ENCODE measurements at regions not wholly inside any gene's neighbourhood (a gene's known extent, or its start where the extent isn't known, plus 50 kb on each side); places are given as distances from the start of the nearest gene placed in this dataset.
A peak's percentile ranks its signal among the peaks of the same experiment; 100 is the strongest.

DNA sequence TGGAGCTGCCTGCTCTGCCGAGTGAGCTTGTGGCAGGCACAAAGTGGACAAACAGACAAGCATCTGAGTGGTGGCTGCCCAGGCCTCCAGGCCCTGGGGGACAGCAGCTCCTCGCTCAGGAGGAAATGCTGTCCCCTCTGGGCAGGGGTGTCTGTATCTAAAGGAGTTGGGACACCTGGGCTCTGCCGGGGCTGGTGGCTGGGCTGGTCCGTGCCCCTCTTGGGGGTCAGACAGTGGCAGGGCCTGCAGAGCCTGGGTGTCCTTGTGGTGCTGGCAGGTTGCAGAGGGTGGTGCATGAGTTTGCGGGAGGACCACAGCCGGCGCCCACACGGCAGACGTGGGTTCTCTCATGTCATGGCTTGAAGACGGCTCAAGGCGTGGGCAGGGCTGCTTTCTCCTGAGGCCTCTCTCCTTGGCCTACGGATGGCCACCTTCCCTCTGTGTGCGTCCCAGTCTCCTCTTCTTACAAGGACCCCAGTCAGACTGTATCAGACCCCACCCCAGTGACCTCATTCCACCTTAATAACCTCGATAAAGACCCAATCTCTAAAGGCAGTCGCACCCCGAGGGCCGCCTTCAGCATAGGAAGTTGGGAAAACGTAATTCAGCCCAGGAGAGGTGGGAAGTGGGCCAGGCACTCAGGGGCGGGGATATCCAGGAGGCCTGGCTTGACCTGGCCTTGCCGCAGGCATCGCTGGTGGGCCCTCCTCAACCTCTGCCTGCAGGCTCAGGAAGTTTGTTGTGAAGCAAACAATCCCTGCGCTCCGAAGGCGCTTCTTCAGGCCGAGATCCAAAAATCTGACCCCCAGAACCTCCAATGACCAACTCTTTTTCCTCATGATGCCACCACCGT lies 110.0 kb downstream of the KIF26A start:
- TF ChIP-seq POLR2A (IDR thresholded peaks at IDR 0.05), result no peak
- TF ChIP-seq, protein P1, sequence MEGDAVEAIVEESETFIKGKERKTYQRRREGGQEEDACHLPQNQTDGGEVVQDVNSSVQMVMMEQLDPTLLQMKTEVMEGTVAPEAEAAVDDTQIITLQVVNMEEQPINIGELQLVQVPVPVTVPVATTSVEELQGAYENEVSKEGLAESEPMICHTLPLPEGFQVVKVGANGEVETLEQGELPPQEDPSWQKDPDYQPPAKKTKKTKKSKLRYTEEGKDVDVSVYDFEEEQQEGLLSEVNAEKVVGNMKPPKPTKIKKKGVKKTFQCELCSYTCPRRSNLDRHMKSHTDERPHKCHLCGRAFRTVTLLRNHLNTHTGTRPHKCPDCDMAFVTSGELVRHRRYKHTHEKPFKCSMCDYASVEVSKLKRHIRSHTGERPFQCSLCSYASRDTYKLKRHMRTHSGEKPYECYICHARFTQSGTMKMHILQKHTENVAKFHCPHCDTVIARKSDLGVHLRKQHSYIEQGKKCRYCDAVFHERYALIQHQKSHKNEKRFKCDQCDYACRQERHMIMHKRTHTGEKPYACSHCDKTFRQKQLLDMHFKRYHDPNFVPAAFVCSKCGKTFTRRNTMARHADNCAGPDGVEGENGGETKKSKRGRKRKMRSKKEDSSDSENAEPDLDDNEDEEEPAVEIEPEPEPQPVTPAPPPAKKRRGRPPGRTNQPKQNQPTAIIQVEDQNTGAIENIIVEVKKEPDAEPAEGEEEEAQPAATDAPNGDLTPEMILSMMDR (IDR thresholded peaks at IDR 0.05), result no peak
- Histone ChIP-seq H3K36me3 (replicated peaks in 1 of 2) (no peaks in the 10 kb centered on the region), H3K27me3 (no peaks in the 10 kb centered on the region), H3K9me3 (replicated peaks in 1 of 3) (no peaks in the 10 kb centered on the region), H3K4me3 (no peak overlapping the region), H3K27ac (no peak overlapping the region), H3K4me1 (replicated peaks in 1 of 2) (no peaks in the 10 kb centered on the region)
- WGBS, 4 donors, result 85 to 90% (median 89%) methylated on average over 19 to 26 of the region's 26 CpGs
- DNase-seq, result peak in 2 of 7 donors; percentile 15 to 49
- intact Hi-C loops (cut with DNase I), result no loop called here

DNA sequence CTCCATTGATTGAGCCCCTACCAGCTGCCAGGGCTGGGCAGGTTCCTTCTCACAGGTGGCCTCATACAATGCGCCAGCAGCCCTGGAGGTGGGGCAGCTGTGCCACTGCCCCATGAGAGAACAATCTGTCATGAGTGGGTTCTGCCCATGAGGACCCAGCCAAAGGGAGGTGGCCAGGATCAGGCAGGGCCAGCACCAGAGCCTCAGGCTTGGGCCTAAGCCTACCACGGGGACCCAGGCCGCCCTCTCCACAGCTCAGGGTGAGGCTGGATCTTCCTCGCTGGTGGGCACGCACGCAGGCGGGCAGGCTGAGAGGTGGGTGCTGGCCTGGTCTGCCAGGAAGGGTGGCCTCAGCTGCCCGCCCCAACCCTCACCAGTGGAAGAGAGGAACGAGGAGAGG lies 110.7 kb downstream of the KIF26A start:
- intact Hi-C loops (cut with DNase I), result no loop called here
- peak in 1 of 7 donors; percentile 6 for DNase-seq

DNA sequence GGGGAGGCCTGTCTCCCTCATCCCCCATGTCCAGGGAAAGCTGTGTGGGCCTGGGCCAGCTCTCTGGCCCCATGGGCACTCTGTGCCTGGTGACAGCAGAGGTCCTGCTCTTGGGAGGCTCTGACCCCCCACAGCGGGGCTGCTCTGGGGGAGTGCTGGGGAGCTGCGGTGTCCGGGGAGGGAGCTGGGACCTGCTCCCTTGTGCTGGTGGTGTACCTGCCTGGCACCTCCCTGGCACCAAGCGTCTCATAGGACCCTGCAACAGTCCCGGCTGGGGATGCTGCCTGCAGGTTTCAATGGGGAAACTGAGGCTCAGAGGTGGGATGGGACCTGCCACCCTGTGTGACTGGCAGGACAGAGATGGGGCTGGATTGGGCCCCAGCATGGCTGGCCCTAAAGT lies 111.3 kb downstream of the KIF26A start:
- DNase-seq, result no peak
- TF ChIP-seq POLR2A (IDR thresholded peaks at IDR 0.05), result no peak
- TF ChIP-seq, protein P1 (IDR thresholded peaks at IDR 0.05), result no peak
- intact Hi-C loops (cut with DNase I), result no loop called here
- Histone ChIP-seq H3K36me3 (replicated peaks in 1 of 2) (no peaks in the 10 kb centered on the region), H3K4me1 (replicated peaks in 1 of 2) (no peaks in the 10 kb centered on the region), H3K4me3 (no peak overlapping the region), H3K27ac (no peak overlapping the region), H3K9me3 (replicated peaks in 1 of 3) (no peaks in the 10 kb centered on the region), H3K27me3 (no peaks in the 10 kb centered on the region)
- WGBS, 4 donors, result 96 to 100% (median 100%) methylated on average over 2 to 5 of the region's 5 CpGs

More for the DNA sequence above, 110.7 kb downstream of the KIF26A start:
- TF ChIP-seq POLR2A (IDR thresholded peaks at IDR 0.05), result no peak
- TF ChIP-seq, protein P1 (IDR thresholded peaks at IDR 0.05), result no peak
- no peaks in the 10 kb centered on the region for H3K36me3 ChIP-seq (replicated peaks in 1 of 2)
- H3K27ac ChIP-seq, result no peak overlapping the region
- no peak overlapping the region for H3K4me3 ChIP-seq
- no peaks in the 10 kb centered on the region for H3K27me3 ChIP-seq
- 91 to 98% (median 93%) methylated on average over 3 to 9 of the region's 9 CpGs for WGBS, 4 donors
- H3K4me1 ChIP-seq (replicated peaks in 1 of 2), result no peaks in the 10 kb centered on the region
- H3K9me3 ChIP-seq (replicated peaks in 1 of 3), result no peaks in the 10 kb centered on the region

DNA sequence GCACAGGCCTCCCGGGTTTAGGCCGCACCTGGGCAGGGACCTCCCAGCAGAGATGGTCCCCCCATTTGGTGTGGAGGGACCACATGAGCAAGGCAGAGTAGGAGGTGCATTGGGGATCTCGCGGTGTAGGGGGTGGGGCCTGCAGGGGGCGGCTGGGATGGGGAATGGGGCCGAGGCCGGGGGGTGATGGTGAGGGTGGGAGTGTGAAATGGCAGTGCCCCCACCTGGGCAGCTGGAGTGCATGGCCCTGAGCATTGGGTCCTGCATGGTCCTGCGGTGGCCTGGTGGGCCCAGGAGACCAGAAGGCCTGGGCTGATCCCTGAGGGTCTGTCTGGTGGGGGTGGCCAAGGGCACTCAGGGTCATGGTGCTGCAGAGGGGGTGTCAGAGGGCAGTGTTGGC lies 111.8 kb downstream of the KIF26A start:
- WGBS, 4 donors, result 85 to 94% (median 92%) methylated on average over 6 to 8 of the region's 8 CpGs
- Histone ChIP-seq H3K4me1 (replicated peaks in 1 of 2) (no peaks in the 10 kb centered on the region), H3K27me3 (no peaks in the 10 kb centered on the region), H3K27ac (no peak overlapping the region), H3K4me3 (no peak overlapping the region), H3K9me3 (replicated peaks in 1 of 3) (no peaks in the 10 kb centered on the region), H3K36me3 (replicated peaks in 1 of 2) (no peaks in the 10 kb centered on the region)
- TF ChIP-seq, protein P1 (IDR thresholded peaks at IDR 0.05), result no peak
- no peak for TF ChIP-seq POLR2A (IDR thresholded peaks at IDR 0.05)
- DNase-seq, result peak in 1 of 7 donors; percentile 12
- intact Hi-C loops (cut with DNase I), result no loop called here

Measured in adrenal gland (tissue), 9 donors.